Ovary (tissue), 7 donors: ENCODE measurements at regions not wholly inside any gene's neighbourhood (a gene's known extent, or its start where the extent isn't known, plus 50 kb on each side); places are given as distances from the start of the nearest gene placed in this dataset.

Experiments used
- DNase-seq, 5 donors: peaks; one replicate each; pipeline ENCODE4 v3.0.0-alpha.2; 2019 to 2020
- H3K27ac ChIP-seq, 2 donors: fragments of 200-600 bp; one replicate each; pipeline versions ENCODE4 v1.5.1 to v1.8.0; 2019 to 2022
- H3K27me3 ChIP-seq: fragments of 200-600 bp; one replicate; pipeline ENCODE4 v1.8.0; 2022
- H3K36me3 ChIP-seq: fragments of 200-600 bp; sonication (generic); one replicate; pipeline ENCODE4 v1.5.1; 2019
- H3K4me1 ChIP-seq: one replicate; pipeline ENCODE4 v1.8.1; 2013; ENCODE audit warnings: mild to moderate bottlenecking, moderate library complexity; ENCODE audit not compliant: insufficient read depth
- H3K4me3 ChIP-seq: fragments of 200-600 bp; sonication (generic); one replicate; pipeline ENCODE4 v1.5.1; 2017
- H3K9me3 ChIP-seq, 2 donors: fragments of 200-600 bp in 1 of 2; sonication (generic) in 1 of 2; one replicate each; pipeline versions ENCODE4 v1.5.1 to v1.8.1; 2013 to 2019; ENCODE audit warnings: mild to moderate bottlenecking in 1 of 2, moderate library complexity in 1 of 2
- EP300 ChIP-seq: sonication (generic); formaldehyde crosslinking; IDR thresholded peaks from one replicate; pipeline ENCODE4 v1.6.1; 2017; ENCODE audit warnings: antibody characterized with exemption
- POLR2A ChIP-seq: fragments of 450-650 bp; IDR thresholded peaks from one replicate; pipeline ENCODE4 v1.6.1; 2017; ENCODE audit warnings: antibody characterized with exemption, mild to moderate bottlenecking, moderate library complexity
- WGBS, 3 donors: extraction: QIAGEN DNeasy Blood & Tissue Kit in 1 of 3; methylation state at CpG; one replicate each; pipeline versions ENCODE4 v1.1.5 to v1.1.7; 2013 to 2017; 5-methylcytosine and 5-hydroxymethylcytosine counted together
- intact Hi-C, 4 donors: fragments of 100-400 bp; cut with DNase I; formaldehyde crosslinking; loops; one replicate each; pipeline versions ENCODE4 v1.11.0 to v1.15.1; 2022 to 2023
- TF ChIP-seq, protein P1 (sequence below), 3 donors: fragments of 450-650 bp in 2 of 3; fragments of 200-600 bp in 1 of 3; IDR thresholded peaks; one replicate each; pipeline versions ENCODE4 v1.5.1 to v1.8.0; 2016 to 2022; ENCODE audit warnings: antibody characterized with exemption in 3 of 3, mild to moderate bottlenecking in 1 of 3
- donor health status: DM: no; HTN: no; CAD: no; lungs with moderate emphysema.
- donor health status: DM: no; HTN: no; CAD: no.
- donor health status: Bipolar disorder and iron deficiency.
- donor health status: DM: no; HTN: no; CAD: no.
- donor health status: DM: yes; HTN: yes; CAD: no.

GRCh38 chr4:27873596-27873995 lies 1013.0 kb downstream of the STIM2 start:
- H3K4me1 ChIP-seq: no peaks in the 10 kb centered on the region
- intact Hi-C loops: no loop called here
- H3K27ac ChIP-seq: no peak overlapping the region
- H3K4me3 ChIP-seq: no peak overlapping the region
- no peaks in the 10 kb centered on the region for H3K9me3 ChIP-seq
- TF ChIP-seq EP300 (no peak), POLR2A (no peak)
- TF ChIP-seq, protein P1, sequence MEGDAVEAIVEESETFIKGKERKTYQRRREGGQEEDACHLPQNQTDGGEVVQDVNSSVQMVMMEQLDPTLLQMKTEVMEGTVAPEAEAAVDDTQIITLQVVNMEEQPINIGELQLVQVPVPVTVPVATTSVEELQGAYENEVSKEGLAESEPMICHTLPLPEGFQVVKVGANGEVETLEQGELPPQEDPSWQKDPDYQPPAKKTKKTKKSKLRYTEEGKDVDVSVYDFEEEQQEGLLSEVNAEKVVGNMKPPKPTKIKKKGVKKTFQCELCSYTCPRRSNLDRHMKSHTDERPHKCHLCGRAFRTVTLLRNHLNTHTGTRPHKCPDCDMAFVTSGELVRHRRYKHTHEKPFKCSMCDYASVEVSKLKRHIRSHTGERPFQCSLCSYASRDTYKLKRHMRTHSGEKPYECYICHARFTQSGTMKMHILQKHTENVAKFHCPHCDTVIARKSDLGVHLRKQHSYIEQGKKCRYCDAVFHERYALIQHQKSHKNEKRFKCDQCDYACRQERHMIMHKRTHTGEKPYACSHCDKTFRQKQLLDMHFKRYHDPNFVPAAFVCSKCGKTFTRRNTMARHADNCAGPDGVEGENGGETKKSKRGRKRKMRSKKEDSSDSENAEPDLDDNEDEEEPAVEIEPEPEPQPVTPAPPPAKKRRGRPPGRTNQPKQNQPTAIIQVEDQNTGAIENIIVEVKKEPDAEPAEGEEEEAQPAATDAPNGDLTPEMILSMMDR (IDR thresholded peaks at IDR 0.05): no peak
- no peak for DNase-seq
- H3K27me3 ChIP-seq: no peaks in the 10 kb centered on the region
- H3K36me3 ChIP-seq: no peaks in the 10 kb centered on the region

DNA sequence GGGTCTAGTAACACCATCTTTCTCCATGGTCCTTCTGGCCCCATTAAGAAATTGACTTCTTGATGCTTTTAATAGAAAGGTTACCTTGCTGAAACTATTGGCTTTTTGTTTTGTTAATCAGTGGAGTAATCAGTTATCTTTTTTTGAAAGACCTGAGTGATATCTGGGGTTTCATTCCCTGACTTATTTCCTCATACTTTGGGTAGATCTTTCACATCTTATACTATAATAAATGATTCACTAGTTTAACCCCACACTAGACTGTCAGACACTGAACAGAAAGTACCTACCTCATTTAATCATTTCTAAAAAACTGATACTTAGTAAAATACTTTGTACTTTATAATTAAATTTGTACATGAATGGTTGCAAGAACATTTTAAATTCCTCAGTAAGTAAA lies 1021.1 kb downstream of the STIM2 start:
- intact Hi-C loops: no loop called here
- H3K9me3 ChIP-seq: no peaks in the 10 kb centered on the region
- H3K4me1 ChIP-seq: no peaks in the 10 kb centered on the region
- DNase-seq: no peak
- no peak overlapping the region for H3K4me3 ChIP-seq
- H3K27ac ChIP-seq: no peak overlapping the region
- no peaks in the 10 kb centered on the region for H3K27me3 ChIP-seq
- no peak for TF ChIP-seq EP300
- no peak for TF ChIP-seq POLR2A
- H3K36me3 ChIP-seq: no peaks in the 10 kb centered on the region

DNA sequence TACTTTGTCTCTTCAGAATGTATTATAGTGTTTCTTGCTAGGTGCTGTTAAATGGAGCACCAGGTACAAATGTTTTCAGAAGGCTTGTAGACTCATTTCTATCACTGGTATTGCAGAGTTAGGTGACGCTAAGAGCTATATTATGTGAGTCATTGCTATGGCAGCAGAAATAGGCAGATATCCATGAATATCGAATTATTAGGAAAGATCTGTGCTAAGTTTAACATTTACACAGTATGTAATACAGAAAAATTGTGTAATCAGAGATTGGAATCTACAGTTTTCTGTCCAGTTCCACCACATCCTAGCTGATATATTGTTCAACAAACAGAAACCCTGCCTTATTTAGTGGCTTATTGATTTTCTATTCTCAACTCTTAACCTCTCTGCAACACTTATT lies 1025.5 kb downstream of the STIM2 start:
- WGBS, 3 donors: 69 to 91% (median 89%) methylated on average over 2 of the region's 2 CpGs
- no peak for TF ChIP-seq EP300
- TF ChIP-seq, protein P1 (IDR thresholded peaks at IDR 0.05): no peak
- TF ChIP-seq POLR2A: no peak
- H3K36me3 ChIP-seq: no peaks in the 10 kb centered on the region
- no peaks in the 10 kb centered on the region for H3K27me3 ChIP-seq
- no peaks in the 10 kb centered on the region for H3K4me1 ChIP-seq
- no peak overlapping the region for H3K27ac ChIP-seq
- intact Hi-C loops: no loop called here
- H3K9me3 ChIP-seq: no peaks in the 10 kb centered on the region
- H3K4me3 ChIP-seq: no peak overlapping the region
- no peak for DNase-seq

DNA sequence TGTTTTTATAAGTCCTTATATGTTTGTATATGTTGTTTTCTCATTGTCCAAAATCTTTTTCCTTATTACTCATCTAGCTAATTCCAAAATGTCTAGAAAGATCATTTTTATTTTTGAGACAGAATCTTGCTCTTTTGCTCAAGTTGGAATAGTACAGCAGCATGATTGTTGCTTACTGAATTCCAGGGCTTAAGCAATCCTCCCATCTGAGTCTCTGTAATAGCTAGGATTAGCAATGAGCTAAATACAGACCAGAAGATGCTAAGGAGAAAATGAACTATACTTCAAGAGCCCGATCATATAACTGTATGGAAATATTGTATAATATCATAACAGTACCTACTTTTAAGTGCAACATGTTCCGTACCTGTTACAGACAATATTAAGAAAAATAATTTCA lies 1027.0 kb downstream of the STIM2 start:
- no peaks in the 10 kb centered on the region for H3K4me1 ChIP-seq
- TF ChIP-seq, protein P1 (IDR thresholded peaks at IDR 0.05): no peak
- no peak overlapping the region for H3K27ac ChIP-seq

GRCh38 chr4:27888505-27888904 lies 1027.9 kb downstream of the STIM2 start:
- no peak overlapping the region for H3K4me3 ChIP-seq

More for the DNA sequence above, 1027.0 kb downstream of the STIM2 start:
- Histone ChIP-seq H3K36me3 (no peaks in the 10 kb centered on the region), H3K4me3 (no peak overlapping the region), H3K9me3 (no peaks in the 10 kb centered on the region), H3K27me3 (no peaks in the 10 kb centered on the region)
- no peak for DNase-seq
- 91 to 96% (median 93%) methylated on average over 2 of the region's 2 CpGs for WGBS, 3 donors
- intact Hi-C loops: no loop called here

More at GRCh38 chr4:27888505-27888904, 1027.9 kb downstream of the STIM2 start:
- no peak overlapping the region for H3K27ac ChIP-seq
- TF ChIP-seq, protein P1 (IDR thresholded peaks at IDR 0.05): no peak
- TF ChIP-seq EP300: no peak
- no peak for TF ChIP-seq POLR2A
- no peaks in the 10 kb centered on the region for H3K4me1 ChIP-seq
- intact Hi-C loops: no loop called here
- 68 to 88% (median 82%) methylated on average over 1 of the region's 1 CpG for WGBS, 3 donors
- H3K27me3 ChIP-seq: no peaks in the 10 kb centered on the region
- no peak for DNase-seq
- no peaks in the 10 kb centered on the region for H3K9me3 ChIP-seq
- no peaks in the 10 kb centered on the region for H3K36me3 ChIP-seq
